ENCODE measurements at regions not wholly inside any gene's neighbourhood (a gene's known extent, or its start where the extent isn't known, plus 50 kb on each side); places are given as distances from the start of the nearest gene placed in this dataset.

DNA sequence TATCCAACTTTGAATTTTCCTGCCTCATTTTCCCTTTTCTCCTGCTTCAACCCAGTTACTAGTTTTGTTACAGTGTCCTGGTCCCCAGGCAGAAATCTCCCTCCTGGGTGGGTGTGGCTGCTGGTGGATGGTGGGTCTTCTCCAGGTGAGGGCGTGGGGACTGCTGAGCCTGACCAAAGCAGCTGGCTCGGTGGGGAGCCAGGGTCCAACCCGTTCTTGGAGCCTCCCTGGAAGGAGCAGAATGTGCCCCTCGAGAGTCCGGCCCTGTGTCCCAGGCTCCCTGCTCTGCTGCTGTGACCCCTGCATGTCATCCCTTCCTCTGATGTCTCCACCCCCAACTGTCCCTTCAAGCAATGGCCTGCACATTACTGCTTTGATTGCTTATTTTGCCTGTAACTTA, 86.6 kb upstream of the TCERG1L start:
- no peak overlapping the region for H3K27ac ChIP-seq
- TF ChIP-seq, protein P1, sequence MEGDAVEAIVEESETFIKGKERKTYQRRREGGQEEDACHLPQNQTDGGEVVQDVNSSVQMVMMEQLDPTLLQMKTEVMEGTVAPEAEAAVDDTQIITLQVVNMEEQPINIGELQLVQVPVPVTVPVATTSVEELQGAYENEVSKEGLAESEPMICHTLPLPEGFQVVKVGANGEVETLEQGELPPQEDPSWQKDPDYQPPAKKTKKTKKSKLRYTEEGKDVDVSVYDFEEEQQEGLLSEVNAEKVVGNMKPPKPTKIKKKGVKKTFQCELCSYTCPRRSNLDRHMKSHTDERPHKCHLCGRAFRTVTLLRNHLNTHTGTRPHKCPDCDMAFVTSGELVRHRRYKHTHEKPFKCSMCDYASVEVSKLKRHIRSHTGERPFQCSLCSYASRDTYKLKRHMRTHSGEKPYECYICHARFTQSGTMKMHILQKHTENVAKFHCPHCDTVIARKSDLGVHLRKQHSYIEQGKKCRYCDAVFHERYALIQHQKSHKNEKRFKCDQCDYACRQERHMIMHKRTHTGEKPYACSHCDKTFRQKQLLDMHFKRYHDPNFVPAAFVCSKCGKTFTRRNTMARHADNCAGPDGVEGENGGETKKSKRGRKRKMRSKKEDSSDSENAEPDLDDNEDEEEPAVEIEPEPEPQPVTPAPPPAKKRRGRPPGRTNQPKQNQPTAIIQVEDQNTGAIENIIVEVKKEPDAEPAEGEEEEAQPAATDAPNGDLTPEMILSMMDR (conservative IDR thresholded peaks at IDR 0.05) = no peak

DNA sequence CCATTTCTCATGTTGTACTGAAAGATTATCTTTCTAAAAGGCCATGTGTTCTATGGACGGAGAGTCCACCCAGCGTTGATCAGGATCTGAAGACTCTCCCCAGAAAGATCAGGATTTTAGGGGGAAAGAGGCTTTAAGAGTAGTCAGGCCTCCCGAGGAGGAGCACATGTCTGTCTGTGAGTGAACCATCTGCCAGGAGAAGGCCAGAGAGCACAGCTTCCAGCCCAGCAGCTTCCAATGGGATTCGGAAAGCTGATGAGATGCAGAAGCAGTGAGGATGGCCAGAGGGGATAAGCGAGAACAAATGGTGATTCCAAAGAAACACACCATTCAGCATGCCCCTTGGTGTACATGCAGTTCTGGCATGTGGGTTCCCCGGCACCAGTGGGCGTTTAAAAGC, 88.5 kb upstream of the TCERG1L start:
- TF ChIP-seq, protein P1 (conservative IDR thresholded peaks at IDR 0.05) = no peak
- no peak overlapping the region for H3K27ac ChIP-seq

DNA sequence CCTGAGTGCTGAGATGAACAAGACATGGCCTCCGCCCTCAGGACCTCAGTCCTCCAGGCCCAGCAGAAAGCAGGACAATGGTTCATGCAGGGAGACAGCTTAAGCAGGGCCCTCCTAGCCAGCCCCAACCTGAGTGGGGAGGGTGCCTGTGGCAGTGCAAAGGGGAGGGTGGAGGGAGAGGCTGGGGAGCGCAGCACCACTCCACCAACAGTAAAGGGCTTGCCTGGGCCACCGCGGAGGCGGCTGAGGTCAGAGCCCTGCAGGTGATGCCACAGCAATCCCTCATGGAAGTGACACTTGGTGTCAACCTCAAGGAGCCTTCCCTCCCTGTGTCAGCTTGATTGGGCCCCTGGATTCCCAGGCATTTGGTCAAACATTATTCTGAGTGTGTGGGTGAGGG, 89.0 kb upstream of the TCERG1L start:
- H3K27ac ChIP-seq = no peak overlapping the region
- TF ChIP-seq, protein P1 (conservative IDR thresholded peaks at IDR 0.05) = no peak

DNA sequence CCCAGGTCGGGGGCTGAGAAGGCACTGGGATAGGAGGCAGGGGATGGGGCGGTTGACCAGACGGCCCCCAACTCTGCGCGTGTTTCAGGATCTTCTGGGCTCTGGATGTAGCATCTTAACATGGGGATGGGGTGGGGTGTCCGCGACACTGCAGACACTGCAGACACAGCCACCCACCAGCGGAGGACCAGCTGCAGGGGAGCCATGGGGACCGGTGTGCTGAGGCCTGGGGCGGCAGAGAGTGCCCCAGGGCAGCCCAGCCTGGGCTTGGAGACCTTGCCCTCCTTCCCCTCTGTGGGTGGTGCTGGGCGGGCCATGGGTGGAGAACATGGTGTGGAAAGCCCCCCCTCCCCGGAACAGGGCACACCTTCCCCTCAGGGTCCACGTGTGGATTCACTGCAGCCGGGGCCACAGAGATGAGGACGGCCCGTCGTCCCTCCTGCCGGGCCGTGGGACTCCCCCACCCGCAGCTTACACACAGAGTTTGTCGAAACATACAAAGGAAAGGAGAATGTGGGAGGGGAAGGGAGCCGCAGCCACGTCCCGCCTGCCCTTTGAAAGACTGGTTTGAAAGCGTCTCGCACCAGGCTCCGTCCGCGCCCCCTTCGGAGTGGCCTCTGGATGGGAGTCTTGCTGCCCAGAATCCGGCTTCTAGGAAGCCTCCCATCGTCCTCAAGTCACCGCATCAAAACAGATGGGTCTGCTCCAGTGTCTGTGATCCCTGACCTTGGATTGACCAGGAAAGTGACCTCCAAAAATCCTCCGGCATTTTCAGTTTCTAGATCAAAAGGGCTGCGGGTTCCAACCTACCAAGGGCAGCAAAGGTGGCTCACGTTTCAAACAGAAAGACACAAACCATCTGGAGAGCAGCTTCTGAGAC, 91.5 kb upstream of the TCERG1L start:
- H3K27ac ChIP-seq = no peak overlapping the region
- TF ChIP-seq, protein P1 (conservative IDR thresholded peaks at IDR 0.05) = no peak

DNA sequence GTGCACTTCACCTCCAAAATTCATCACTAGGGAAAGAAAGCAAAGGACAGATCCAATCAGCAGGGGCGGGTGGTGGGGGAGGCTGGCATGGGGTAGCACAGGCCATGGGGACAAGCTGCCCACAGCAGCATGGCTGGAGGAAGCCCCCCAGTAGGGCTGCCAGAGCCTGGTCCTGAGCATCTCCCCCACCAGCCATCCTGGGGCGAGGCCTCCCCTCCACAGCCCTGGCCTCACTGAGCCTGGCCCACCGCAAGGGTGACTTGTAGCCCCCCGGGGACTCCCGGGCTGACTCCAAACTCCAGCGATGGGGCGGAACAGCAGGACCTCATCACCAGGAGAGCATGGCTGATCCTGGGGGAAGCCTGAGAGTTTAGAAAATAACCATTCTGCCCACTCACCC, 92.4 kb upstream of the TCERG1L start:
- TF ChIP-seq, protein P1 (conservative IDR thresholded peaks at IDR 0.05) = no peak
- H3K27ac ChIP-seq = no peak overlapping the region

DNA sequence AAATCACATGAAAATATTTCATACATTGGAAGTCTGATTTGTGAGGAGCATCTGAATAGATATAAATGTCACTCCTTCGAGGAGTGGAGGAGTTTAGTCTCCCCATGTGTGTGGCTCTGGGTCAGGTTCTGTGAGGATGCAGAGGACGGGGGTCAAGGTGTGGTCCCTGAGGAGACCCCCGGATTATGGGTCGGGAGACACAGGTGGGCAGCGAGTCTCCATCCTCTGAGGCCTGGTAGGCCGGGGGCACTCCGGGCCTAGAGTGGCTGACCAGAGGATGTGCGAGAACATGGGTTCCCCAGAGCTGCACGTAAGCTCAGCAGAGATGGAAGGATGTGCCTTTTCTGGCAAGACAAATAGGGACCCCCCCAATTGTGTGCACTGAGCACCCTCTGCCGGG, 93.4 kb upstream of the TCERG1L start:
- H3K27ac ChIP-seq = no peak overlapping the region
- TF ChIP-seq, protein P1 (conservative IDR thresholded peaks at IDR 0.05) = no peak

DNA sequence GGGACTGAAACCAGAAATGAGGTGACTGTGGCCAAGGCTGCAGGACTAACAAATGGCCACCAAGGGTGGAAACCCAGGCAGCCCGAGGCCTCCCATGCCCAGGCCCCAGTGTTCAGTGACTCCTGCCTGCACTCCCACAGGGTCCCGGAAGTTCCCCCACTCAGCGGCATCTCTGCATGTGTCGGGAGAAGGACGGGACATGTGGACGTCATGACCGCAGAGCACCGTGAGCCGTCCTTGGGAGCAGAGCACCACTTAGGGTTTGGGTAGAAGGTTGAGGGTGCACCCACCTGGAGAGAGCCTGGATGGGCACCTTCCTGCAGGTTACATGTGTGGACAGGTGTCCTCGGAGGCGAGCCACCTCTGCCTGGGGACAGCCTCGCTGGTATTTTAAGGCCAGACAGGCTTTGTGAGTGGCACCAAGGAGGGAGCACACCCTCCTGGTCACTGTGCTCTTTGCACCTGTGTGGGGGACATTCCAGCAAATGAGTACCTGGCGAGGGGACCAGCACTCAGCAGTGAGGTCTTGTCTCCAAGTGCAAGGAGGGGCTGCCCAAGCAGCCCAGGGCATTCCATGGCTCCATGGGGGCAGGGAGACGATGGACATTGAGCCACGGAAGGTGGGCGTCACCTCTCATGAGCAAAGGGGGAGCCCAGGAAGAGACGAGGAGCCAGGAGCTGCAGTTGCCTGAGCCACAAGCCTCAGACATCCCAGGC, 95.3 kb upstream of the TCERG1L start:
- TF ChIP-seq, protein P1 (conservative IDR thresholded peaks at IDR 0.05) = no peak
- H3K27ac ChIP-seq = no peak overlapping the region

All from VCaP (cell line).